ENCODE measurements at regions not wholly inside any gene's neighbourhood (a gene's known extent, or its start where the extent isn't known, plus 50 kb on each side); places are given as distances from the start of the nearest gene placed in this dataset.

- TF ChIP-seq POLR2AphosphoS5 (IDR thresholded peaks at IDR 0.05) (no peak), CTCF (IDR thresholded peaks at IDR 0.05) (no peak), POLR2A (IDR thresholded peaks at IDR 0.05) (no peak), EP300 (IDR thresholded peaks at IDR 0.05; ENCODE audit: low read depth) (no peak)
These were observed 125.3 kb upstream of the BNIP2 start for GRCh38 chr15:59814409-59814808.

Data from transverse colon (tissue), 4 donors.